NOMO-1 (cell line): ENCODE measurements at regions not wholly inside any gene's neighbourhood (a gene's known extent, or its start where the extent isn't known, plus 50 kb on each side); places are given as distances from the start of the nearest gene placed in this dataset.

Source experiments
- DNase-seq, 2 experiments: peaks; one replicate each; lab custom pipeline; 2025; ENCODE audit not compliant: unreplicated experiment in 2 of 2; lab: John Stamatoyannopoulos, UW

DNA sequence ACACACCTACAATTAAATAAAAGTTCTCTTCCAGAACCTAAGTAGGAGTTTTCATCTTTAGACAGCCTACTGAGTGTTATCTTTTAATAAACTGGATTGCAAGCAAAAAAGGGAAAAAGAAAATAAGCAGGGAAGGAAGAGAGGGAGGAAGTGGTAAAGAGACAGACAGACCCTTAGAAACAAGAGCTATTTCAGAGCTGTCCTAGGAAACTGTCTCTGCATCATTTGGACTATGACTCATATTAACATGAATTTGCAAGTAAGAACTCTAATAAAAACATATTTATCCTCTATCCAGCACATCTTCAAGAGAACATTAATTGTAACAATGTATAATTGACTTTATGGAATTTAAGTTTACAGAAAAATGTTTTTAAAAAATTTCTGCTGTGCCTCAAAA lies 438.8 kb upstream of the USP15 start:
- no peak for DNase-seq

DNA sequence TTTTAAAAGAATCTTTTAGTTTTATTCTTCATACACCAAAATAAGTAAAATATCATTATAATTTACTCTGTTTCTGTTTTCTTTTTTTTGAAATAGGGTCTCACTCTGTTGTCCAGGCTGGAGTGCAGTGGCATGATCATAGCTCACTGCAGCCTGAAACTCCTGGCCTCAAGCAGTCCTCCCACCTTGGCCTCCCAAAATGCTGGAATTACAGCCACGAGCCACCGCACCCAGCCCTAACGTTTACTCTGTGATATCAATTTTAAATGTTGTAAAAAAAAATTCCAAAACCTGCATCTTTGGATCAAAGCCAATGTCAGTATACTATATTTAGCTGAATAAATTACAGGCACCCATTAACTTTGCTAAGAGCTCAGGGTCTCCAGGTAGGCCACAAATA lies 437.1 kb upstream of the USP15 start:
- no peak for DNase-seq

DNA sequence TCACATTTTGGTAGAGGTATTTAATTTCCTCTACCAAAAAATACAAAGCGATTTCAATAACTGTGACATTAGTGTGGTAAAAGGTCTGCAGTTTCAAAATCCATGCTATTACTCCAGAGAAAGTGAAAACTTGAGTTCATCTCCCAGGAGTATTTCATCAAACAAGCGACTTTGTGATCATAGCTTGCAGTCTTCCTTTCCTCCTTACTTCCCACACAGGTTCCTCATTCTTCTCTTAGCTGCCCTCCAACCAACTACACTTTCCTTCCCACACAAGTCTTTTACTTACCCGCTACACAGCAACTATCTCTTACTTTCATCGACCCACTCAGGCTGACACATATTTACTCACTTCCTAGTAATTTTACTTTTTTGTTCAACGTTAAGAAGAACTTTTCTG lies 413.4 kb upstream of the USP15 start:
- no peak for DNase-seq

DNA sequence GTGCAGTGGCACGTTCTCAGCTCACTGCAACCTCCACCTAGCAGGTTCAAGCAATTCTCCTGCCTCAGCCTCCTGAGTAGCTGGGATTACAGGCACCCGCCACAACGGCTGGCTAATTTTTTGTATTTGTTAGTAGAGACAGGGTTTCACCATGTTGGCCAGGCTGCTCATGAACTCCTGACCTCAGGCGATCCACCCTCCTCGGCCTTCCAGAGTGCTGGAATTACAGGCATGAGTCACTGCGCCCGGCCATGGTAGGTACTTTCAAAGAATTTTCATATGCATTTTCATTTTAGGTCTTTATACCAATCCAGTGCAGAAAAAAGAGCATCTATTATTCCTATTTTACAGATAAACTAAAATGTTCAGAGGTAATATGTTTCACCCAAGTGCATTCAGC lies 411.3 kb upstream of the USP15 start:
- no peak for DNase-seq

DNA sequence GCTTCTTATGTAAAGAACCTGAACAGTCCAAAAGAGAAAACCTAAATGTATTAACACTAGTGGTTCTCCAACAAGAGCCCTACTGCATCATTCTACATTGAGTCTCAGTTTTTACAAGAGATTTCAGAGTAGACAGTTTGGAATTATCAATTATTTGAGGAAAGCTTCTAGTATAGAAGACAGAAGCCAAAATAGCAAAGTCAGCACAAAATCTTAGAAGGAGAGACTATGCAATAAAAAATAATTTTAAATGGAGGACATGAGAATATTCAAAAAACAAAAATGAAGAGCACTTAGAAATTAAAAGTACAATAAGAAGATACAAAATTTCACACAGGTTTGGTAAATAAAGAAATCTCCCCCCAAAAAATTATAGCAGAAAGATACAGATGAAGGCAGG lies 406.3 kb upstream of the USP15 start:
- no peak for DNase-seq

DNA sequence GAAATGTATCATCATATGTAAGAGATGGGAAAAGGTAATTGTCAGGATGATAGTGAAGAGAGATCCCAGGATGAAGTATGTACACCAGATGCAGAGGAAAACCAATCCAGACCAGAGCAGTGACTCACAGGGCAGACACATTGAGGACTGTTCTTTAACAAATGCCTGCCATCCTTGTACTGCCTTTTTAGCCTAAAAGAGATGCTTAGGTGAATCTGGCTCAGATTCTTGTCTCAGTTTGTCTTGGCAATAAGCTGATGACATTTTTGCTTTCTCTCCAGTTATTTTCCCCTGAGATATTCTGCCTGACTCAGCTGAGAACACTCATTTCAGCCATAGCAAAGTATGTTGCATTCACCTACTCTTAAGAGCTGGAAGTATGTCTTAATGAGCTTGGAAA lies 405.3 kb upstream of the USP15 start:
- no peak for DNase-seq

DNA sequence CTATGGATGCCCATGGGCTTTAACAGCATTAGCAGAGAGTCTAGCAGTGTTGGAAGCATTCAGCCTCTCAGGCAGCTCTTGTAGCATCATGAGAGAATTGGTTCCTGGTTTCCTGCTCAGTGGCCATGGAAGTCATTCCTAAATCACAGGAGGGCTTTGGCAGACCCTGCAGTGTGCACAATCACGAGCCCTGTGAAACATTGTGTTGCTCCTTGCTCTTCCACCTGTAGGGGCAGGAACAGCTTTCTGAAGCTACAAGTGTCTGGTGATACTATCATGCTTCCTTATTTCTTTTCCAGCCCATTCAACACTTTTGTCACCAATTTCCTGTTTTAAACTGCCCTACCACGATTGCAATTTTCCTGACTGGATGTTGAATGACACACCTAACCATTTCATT lies 402.2 kb upstream of the USP15 start:
- DNase-seq, result no peak

DNA sequence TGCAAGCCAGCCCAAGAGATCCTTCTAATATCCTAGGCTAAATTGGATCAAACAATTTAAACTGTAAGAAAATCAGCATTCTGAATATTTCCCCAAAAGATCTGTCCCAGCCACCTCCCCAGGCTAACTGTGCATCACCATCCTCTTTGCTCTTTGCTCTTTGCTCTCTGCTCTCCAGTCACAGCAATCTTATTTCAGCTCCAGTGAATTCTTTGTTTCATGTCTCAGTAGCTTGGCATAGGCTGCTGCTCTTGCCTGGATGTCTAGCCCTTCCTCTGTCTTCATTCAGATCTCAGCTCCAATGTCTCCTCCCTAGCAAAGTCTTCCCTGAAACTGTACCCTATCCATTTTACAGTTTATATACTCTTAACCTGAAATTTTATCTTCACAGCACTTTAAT lies 399.8 kb upstream of the USP15 start:
- DNase-seq, result no peak

DNA sequence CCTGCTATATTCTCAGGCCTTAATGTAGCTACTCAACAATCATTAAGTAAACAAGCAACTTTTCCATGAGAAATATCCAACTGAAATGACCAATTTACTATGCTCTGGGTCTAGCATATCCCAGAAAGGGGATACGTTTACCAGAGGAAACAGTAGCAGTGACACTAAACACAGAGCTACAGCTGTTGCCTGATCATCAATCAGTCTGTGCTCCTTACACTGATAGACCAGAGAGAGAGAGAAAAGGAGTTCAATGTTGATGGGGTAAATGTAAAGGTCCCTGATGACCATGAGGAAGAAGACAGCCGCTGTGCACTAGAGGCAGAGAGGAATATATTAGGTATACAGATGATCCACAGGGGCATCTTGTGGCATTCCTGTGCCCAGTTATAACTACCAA lies 397.2 kb upstream of the USP15 start:
- DNase-seq, result no peak

DNA sequence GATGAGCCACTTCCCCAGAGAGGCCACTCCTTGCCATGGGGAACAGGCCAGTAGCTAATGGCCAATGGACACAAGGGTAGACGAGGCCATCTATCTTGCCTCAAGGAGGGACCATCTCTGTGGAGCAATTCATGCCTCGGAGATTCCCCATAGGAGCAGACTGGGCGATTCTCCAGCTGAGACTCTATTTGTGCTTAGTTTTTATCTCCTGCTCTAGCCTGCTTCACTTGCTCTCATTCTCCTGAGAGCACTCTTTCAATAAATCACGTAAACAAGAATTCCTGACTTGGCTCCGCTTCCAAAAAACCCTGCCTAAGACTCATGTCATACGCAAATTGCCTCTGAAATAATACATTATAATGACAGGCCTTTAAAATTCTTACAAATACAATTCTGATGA lies 396.4 kb upstream of the USP15 start:
- no peak for DNase-seq

DNA sequence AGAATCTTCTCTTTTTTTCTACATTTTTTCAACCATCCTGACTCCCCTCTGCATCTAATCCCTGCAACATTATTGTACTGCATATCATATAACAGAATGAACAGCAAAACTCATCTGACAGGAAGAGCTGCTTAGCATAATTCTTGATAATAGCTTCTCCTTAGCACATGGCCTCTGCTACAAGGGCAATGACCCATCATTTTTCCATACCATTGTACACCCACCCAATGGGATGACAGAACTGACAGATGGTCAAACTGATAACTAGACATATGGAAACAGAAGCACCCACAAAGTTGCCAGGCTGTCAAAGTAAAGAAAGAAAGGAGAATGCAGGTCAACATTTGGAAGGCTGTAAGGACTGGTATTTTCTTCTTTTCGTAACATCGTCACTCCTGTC lies 390.4 kb upstream of the USP15 start:
- no peak for DNase-seq

DNA sequence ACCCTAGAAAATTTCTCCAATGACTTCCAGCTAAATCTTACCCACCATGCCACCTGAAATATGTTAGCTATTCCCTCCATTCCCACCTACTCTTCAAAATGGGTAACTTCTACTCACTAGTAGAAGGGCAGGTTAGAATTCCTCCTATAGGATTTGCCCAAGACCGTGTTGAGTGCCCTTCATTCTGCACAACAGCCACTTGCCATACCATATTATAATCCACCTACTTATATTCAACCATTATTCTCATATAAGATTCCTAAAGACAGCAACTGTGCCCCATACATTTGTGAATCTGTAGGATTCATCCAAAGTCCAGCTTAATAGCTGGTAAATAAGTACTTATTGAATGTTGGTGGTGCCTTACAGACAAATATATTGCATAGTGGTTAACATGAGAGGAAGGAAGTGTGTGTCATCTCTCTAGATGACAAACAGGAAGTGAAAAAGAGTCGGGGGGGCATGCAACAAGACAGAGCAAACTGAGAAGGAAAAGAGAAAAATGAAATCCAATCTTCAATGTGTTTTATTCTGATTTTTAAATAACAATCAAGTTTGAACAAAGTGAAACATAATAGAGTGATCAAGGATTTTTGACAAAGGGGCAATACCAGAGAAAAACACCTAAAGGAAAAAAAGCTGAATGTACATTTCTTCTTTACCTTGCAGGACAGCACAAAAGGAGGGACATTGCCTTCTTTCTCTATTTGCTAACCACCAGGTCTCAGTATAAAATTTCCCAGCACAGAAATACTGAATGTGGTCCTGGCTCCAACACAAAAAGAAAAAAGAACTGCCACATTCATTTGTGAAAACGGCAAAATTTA lies 389.3 kb upstream of the USP15 start:
- DNase-seq, result peak; percentile 24 to 86

DNA sequence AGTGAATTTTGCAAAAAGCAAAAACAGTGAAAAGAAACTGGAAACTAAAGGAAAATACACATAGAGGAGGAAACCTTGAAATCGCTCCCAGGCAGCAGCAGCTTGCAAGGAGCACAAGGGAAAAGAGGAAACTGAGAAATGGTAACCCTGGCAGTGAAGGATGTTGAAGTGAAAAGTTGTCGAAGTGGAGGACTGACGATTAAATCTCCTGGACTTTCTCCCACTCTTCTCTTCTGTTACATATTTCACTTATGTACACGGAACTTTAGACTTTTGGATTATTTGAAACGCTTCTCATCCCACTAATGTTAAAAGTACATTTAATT lies 388.8 kb upstream of the USP15 start:
- peak in 1 of 2 experiments; percentile 31 for DNase-seq

DNA sequence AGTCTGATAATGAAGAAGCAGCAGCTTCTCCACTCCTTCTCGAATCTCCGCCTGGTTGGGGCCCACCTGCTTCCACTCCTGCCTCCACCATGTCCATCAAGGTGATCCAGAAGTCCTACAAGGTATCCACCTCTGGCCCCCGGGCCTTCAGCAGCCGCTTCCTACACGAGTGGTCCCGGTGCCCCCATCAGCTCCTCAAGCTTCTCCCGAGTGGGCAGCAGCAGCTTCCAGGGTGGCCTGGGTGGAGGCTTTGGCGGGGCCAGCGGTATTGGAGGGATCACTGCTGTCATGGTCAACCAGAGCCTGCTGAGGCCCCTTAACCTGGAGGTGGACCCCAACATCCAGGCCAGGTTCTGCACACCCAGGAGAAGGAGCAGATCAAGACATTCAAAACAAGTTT lies 381.0 kb upstream of the USP15 start:
- DNase-seq, result no peak

DNA sequence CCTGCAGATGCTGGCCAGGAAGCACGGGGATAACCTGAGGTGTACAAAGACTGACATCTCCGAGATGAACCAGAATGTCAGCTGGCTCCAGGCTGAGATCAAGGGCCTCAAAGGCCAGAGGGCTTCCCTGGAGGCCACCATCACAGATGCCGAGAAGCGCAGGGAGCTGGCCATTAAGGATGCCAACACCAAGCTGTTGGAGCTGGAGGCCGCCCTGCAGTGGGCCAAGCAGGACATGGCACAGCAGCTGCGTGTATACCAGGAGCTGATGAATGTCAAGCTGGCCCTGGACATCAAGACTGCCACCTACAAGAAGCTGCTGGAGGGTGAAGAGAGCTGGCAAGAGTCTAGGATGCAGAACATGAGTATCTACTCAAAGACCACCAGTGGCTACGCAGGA lies 380.0 kb upstream of the USP15 start:
- DNase-seq, result no peak

DNA sequence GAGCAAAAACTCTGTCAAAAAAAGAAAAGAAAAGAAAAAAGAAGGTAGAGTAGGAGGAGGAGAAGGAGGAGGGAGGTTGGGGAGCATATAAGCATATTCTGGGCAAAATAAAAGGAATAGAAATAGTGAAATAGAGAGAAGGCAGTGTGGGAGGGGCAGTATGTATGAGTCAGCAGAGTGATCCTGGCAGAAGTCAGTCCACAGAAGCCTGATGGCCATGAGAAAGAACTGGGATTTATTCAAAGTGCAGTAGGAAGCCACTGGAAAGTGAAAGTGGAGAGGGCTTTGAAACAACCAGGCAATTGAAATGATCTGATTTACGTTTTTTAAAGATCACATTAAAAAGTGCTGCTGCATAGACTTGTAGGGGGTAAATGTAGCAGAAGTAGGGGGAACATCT lies 368.6 kb upstream of the USP15 start:
- DNase-seq, result no peak

DNA sequence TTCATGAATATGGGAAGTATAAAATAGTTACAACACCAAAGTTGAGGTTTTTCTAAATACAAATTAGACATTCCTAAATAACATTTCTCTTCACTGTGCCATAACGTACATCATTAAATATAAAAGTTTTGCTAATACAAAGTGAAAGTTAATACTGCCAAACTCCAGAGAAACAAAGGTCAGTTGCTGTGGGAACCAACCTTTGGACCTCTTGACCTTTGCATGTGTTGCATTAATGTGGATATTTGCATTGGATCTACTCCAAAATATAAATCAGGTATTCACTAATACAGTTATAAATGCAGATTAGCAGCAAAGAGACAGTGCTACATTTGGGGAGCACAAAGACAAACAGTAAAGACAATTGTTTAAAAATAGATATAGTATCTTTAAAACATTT lies 366.0 kb upstream of the USP15 start:
- no peak for DNase-seq

DNA sequence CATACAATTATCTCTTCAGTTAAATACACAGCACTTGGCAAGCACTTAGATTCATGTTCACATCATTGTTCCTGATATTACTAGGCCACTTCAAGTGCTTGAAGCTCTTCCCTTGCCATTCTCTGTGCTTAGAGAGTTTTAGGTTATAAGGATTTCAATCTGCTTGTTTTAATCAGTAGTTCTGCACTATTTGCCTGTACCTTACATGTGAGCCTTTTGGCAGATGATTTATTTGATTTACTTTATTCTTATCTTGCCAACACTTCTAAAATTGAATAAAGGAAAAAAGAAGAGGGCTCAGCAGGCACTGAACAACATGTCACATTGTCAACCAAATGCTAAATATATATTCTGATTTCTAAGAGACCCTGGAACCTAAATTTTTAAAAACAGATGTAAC lies 363.8 kb upstream of the USP15 start:
- no peak for DNase-seq

DNA sequence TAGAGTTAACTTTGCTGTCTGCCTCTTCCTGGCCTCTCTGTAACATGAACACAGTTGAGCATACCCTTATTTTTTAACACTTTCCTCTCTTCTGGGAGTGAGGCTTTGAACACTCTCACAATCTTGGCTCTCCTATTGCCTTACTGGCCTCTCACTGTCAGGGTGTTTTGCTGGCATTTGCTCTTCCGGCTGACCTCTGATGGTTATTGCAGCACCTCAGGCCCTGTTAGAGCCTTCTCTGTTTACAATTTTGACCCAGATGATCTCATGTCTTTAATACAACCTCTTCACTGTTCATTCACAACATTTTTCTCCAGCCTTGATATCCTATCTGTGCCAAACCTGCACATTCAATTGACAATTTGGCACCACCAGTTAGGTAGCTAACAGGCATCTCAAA lies 357.8 kb upstream of the USP15 start:
- DNase-seq, result no peak

DNA sequence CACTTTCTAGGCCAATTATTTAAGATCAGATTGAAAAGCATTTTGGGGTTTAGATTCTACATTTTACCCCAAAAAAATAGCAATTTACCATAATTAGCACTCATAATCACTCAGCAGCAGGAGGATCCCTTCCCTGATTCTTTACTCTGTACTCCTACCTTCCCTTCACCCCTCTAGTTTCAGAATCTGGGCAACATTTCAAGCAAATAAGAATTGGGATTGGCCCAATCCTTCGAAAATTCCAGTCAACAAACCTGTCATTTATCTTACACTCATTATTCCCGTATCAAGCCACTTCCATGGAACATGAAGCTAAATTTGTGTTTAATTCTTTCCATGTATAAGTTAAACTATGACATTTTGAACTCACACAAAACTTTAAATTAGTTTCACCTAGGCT lies 349.1 kb upstream of the USP15 start:
- no peak for DNase-seq

DNA sequence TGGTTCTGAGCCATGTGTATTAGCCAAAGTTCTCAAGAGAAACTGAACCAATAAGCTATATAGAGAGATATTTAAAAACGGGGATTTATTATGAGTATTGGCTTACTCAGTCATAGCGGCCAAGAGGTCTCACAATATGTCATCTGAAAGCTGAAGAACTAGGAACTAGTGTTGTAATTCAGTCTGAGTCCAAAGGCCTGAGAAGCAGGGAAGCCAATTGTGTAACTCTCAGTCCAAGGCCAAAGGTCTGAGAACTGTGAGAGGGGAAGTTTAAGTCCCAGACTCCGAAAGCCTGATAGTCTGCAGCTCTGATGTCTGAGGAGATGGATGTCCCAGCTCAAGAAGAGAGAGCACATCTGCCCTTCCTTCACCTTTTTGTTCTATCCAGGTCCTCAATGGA lies 344.8 kb upstream of the USP15 start:
- no peak for DNase-seq

DNA sequence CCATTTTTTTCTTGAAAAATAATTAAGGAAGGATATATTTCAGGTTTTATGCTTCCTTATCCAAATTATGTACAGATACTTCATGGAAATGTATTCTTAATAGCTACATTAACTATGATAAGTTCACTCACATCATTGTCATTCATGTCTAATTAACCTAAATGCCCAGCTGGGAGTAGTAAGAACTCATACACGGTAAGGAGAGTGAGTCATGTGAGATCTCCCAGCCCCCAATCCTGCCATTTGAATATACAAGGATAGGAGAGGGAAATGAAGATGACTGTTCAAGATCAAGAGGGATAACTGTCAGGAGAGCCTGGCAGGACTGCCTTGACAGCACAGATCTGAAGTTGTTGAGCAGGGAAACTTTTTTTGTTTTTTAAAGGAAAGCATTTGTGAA lies 343.4 kb upstream of the USP15 start:
- DNase-seq, result no peak

DNA sequence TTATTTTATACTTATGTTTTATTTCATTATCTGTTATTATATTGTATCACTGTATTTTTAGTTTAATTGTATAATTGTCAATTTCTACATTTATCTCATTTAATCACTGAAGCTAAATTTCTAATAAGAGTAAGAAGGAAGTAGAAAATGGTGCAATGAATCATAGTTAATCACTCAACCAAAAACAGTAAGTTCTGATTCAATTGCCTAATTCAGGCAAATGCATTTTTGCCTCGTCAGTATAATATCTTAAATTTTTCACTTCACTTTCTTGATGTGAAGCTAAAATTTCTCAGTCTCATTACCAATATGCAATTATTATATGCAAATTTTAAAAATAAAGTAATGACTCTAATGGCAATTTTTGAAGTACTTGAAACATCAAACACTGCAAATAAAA lies 340.5 kb upstream of the USP15 start:
- no peak for DNase-seq
